ENCODE measurements at regions not wholly inside any gene's neighbourhood (a gene's known extent, or its start where the extent isn't known, plus 50 kb on each side); places are given as distances from the start of the nearest gene placed in this dataset.

DNA sequence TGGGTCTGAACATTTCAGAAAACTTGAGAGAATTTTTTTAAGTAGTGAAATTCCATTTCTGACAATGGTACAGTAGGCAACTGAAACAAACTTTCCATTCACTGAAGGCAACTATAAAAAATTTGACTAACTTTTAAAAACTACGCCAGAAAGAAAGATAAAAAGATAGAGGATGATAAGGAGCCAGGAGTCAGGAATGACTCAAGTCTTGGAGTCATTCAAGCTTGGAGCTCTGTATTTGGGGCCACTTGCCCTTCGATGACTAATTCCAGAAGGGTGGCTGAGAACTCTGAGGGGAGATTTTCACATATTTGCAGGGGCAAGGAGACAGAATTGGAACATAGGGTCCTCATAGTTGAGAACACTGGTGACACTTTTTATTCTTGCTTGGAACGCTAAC lies 1083.2 kb upstream of the CNTN5 start:
- TF ChIP-seq, protein P1, sequence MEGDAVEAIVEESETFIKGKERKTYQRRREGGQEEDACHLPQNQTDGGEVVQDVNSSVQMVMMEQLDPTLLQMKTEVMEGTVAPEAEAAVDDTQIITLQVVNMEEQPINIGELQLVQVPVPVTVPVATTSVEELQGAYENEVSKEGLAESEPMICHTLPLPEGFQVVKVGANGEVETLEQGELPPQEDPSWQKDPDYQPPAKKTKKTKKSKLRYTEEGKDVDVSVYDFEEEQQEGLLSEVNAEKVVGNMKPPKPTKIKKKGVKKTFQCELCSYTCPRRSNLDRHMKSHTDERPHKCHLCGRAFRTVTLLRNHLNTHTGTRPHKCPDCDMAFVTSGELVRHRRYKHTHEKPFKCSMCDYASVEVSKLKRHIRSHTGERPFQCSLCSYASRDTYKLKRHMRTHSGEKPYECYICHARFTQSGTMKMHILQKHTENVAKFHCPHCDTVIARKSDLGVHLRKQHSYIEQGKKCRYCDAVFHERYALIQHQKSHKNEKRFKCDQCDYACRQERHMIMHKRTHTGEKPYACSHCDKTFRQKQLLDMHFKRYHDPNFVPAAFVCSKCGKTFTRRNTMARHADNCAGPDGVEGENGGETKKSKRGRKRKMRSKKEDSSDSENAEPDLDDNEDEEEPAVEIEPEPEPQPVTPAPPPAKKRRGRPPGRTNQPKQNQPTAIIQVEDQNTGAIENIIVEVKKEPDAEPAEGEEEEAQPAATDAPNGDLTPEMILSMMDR (IDR thresholded peaks at IDR 0.05; ENCODE audit: low read depth, low read length, poor library complexity, severe bottlenecking) = no peak
- no peak for TF ChIP-seq EZH2phosphoT487 (IDR thresholded peaks at IDR 0.05; ENCODE audit: borderline replicate concordance, low read length)
